EL (cell line): ENCODE measurements at regions not wholly inside any gene's neighbourhood (a gene's known extent, or its start where the extent isn't known, plus 50 kb on each side); places are given as distances from the start of the nearest gene placed in this dataset.

Source experiments
- DNase-seq: peaks from one replicate; pipeline ENCODE4 v3.0.0-alpha.2; 2016

DNA sequence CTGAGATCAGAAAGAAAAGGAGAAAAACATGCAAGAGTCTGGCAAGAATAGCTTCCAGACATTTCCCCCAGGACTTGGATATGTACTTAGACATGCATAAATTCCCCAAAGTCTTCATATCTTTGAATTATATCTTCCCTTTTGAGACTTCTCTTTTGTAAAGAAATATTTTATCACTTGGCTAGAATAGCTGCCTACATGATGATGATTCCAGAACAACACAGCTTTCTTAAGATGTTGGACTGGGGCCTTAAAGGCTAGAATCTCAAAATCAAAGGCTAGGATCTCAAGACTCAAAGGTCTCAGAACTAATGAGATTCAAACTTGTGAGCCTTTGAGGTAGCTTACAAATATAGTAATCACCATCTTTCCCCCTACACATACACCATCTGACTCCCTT, 842.3 kb downstream of the BCL11A start:
- no peak for DNase-seq

DNA sequence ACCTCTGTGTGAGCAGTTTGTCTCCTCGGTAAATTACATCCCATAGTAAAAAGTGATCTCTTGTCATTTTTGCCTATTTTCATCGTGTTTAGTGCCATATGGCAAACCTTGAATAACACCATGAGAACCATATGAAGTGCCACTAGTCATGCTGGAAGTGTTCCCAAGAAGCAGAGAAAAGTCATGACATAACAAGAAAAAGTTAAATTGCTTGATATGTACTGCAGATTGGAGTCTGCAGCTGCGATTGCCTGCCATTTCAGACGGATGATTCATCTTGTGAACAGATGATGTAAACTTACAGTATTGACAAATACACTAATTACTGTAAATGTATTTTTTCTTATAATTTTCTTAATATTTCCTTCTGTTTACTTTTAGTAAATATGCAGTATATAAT, 846.7 kb downstream of the BCL11A start:
- no peak for DNase-seq

DNA sequence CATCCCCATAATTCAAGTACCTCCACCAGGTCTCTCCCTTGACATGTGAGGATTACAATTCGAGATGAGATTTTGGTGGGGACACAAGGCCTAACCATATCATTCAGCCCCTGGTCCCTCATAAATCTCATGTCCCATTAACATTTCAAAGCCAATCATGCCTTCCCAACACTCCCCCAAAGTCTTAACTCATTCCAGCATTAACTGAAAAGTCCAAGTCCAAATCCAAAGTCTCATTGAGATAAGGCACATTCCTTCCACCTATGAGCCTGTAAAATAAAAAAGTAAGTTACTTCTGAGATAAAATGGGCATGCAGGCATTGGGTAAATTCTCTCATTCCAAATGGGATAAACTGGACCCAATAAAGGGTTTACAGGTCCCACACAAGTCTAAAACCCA, 849.7 kb downstream of the BCL11A start:
- no peak for DNase-seq

DNA sequence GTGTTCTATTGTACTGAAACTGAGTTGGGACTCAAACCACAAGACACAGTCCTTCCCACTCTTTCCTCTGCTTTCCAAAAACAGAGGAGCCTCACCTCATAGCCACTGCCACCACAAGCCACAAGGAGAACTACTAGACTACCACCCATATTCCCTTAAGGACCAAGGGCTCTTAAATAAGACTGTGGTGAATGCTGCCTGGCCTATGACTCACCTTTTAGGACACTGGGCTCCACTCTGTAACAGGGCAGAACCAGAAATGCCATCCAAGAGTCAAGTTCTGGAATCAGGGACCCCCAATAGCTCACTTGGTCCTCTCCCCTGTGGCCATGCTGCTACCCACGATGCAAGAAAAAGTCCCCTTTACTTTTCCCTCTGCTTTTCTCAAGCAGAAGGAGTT, 851.4 kb downstream of the BCL11A start:
- no peak for DNase-seq

DNA sequence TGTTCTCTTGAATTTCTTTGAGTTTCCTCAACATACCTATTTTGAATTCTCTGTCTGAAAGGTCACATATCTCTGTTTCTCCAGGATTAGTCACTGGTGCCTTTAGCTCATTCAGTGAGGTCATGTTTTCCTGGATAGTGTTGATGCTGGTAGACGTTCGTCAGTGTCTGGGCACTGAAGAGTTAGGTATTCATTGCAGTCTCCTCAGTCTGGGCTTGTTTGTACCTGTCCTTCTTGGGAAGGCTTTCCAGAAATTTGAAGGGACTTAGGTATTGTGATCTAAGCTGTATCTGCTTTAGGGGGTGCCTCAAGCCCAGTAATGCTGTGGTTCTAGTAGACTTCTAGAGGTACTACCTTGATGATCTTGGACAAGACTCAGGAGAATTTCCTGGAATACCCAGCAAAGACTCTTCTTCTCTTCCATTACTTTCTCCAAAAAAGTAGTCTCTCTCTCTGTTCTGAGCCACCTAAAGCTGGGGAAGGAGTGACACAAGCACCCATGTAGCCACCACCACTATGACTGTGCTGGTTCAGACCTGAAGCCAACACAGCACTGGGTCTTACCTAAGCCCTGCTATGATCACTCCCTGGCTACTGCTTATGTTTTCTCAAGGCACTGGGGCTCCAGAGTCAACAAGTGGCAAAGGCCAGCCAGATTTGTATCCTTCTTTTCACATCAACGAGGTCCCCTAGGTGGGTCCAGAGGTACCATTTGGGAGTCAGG, 852.0 kb downstream of the BCL11A start:
- no peak for DNase-seq

DNA sequence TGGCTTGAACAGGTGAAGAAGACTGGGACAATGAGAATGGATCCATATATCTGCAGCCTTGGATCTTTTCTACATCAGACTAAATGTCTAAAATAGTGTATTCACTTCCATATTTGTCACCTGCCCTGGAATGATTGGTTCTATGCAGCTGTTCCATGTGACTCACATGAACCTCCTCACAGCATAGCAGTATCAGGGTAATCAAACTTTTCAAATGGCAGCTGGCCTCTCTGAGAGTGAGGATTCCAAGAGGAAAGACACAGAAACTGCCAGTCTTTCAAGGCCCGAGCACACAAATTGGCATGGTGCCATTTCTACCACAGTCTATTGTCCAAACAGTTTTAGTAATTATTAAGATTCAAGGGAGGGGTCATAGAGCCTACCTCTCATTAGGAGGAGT, 859.3 kb downstream of the BCL11A start:
- DNase-seq: no peak

DNA sequence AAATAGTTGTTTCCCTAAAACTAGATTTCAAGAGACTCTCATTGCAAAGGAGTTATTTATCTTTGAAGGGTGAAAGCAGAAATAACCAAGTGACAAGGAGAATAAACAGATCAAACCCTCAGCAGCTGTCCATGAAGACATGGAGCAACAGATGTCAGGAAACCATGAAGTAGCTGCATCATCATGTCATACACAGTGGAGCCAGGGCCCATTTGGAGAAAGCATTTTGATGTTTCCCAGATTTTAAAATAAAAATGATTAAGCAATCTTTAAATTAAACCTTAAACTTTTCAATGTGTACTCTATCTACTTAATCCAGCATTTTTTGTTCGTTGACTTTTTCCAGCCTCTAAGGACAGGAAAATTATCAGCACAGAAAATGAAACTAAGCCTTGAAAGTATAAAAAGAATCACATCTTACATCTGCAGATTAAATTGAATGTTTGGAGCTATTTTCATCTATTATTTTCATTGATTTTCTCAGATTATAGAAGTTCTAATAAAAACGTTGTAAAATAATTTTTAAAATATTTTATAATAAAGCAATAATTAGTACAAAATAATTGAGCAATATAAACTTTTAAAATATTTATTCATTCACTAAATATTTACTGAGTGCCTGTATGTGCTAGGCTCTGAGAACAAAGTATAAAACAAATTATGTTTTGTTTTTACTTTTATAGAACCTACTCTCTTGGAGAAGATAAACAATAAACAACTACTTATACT, 860.1 kb downstream of the BCL11A start:
- DNase-seq: no peak

DNA sequence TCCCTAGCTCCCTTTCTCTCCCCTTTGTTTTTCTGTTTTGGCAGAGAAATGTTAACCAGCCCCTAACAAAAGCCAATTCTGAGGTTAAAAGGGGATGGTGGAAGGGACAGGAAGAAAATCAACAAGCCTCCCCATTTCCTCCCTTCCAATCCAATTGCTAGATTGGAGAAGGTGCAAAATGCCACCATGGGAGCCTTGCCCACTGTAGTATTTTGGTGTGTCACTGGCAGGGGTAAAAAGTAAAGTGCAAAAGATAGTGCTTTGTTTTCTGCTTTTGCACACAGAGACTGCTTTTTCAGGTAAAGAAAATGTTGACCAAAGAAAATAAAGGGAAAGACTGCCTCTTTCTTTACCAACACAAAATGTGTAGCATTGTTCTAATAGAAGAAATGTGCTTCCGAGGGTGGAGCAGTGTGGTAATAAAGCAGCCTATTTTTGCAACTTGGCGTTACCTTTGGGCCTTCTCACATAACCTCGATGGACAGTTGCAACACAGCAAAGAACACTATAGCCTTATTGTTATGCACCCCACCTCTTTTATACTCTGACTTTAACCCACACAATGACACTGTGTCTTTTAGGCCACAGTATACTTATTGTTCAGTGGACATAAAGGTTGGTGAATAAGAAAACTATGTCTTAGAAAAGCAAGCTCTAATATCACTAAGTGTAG, 861.8 kb downstream of the BCL11A start:
- DNase-seq: no peak

DNA sequence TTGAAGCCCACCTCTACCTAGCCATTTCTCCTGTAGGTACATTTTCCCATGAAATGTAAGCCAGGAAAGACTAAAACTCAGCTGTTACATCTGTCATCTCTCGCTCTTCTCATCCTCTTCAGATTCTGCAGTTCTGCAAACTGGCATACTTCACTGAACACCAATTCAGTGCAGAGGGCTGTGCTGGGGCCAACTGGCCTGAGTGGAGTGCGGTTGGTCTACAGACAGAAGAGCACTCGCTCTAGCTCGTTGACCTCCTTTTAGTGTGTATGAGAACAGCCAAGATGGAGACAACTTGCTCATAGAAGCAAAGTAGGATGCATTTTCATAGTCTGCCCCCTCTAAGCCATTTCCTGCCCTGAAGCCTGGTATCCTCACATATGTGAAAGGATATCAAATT, 862.6 kb downstream of the BCL11A start:
- no peak for DNase-seq

DNA sequence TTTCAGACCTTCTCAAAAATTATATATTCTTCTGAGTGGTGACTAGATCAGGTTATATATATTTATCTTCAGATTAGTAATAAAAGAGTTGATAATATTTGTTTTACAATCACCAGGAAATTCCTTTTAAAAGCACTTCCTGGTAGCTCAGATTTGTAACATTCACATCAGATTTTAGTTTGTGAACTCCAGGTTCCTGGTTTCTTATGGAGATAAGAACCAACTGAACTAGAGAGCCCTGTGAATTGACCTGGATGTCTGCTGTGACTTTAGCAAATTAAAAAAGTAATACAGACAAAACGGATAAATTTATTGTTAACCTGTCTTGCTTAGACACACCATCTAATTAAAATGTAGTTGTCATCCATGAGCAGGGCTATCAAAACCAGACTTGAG, 868.7 kb downstream of the BCL11A start:
- DNase-seq: no peak

DNA sequence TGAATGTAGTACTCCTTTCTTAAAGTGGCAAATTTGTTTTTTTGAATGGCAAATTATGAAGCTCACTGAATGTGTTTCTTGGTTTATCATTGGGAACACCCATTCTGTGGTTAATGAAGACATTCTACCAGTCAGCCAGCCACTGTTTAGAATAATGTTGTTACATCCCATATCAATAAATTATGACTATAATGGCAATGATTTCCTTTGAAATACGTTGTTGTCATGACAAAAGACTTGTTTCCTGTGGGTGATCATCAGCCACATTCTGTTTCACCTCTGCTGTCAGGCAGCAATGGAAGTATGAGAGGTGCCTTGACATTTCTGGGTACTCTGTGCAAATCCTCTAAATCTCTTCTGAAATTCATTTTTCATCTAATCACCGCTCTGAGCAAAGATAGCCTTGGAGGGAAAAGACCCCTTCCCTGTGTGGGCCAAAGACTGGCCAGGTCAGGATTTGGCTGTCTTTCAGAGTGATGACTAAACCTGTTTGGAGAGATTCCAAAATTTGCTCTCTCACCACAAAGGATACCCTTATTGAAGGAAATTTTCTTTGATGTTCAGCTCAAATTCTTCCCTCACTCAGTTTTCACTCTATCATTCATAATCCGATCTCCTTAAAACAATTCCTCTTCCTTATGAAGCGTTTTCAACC, 869.2 kb downstream of the BCL11A start:
- DNase-seq: no peak

DNA sequence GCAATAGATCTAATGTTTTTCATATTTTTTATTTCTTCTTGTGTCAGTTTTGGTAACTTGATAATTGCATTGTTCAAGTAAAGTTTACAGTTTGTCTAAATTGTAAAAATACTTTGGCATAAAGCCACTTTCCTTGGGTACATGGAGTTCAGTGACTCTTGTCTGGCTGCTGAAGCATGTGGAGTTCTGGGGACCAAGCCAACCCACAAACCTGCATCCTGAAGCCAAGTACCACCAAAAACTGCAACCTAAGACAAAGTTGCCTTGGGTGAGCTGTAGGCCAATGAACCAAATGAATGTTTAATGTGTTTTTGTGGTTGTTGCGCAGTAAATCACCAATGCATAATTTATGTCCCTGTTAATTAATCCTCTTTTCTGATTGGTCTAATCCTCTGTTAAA, 872.6 kb downstream of the BCL11A start:
- DNase-seq: no peak

DNA sequence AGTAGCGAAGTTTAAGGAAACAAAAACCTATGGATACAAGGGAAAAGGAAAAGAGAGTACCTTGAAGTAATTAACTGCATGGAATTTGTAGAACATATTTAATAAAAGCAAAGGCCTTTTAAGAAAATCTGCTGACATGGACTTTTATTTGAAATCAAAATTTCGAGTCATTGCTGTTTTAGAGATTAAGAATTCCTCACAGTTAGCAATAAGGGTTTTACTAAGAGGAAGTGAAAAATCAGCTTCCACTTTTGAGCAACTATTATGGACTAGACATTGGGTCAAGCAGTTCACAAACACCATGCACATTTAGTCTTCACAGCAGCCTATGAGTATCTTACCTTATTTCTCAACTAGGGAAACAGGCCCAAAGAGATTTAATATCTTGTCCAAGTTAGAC, 876.3 kb downstream of the BCL11A start:
- DNase-seq: no peak

DNA sequence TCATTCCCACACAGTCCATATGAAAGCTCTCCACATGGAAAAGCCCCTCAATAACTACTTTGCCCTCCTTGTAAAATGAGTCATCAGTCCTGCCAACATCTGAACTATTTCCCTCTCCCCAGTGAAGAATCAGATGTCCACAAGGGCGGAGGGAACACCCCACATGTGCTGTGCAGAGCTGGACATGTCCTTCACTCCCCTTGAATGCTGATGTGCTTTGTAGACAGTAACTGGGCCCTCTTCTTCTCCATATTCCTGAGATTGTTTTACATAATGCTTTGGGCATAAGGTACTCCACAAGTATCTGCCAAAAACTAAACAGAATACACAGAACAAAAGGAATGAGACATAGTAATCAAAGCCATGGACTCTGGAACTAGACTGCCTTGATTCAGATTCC, 879.4 kb downstream of the BCL11A start:
- DNase-seq: no peak

DNA sequence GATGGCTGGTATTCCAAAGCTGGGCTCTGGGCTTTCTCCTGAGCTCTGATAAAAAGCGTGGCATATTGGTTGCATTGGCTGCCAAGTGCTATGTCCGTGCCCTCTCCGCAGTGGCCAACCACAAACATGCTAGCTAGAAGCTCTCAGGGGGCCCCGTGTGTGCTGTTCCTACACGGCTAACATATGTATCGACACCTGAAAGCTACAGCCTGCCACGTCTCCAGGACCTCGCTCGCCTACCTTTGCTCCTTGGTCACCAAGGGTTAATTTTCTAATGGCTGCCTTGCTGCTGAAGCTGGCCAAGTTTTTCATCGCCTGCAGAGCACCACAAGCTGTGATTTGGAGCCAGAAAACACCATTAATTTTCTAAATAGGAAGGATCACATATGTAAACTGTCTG, 888.4 kb downstream of the BCL11A start:
- DNase-seq: no peak

DNA sequence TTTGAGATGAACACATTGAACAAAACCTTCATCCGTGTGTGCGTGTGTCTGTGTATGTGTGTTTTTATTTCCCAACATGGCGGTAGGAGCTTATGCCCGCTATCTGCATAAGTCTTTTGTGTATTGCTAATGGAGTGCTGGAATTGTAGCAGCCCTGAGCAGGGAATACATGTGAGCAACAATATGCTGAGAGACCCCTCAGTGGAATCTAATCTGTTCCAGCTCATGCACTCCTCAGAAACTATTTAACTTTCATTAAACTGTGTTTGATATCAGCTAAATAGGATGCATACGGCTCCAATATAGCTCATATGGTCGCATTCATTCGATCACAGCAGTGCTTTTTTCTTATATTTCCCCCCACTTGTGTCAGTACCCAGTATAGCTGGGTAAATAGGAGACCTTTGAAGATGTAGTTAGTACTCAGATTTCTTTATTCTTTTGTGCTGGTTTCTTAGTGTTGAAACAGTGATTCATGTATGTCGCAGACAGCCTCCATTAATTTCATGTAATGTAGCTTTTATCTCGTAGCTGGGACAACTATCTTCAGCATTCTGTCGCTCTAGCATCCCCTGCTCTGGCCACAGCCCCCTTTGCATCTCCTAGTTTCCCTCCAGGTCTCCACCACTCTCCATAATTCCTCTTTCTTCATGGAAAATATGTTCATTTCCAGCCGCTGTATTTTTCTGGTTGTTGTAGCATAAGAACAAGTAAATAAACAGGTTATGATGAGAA, 891.2 kb downstream of the BCL11A start:
- no peak for DNase-seq

DNA sequence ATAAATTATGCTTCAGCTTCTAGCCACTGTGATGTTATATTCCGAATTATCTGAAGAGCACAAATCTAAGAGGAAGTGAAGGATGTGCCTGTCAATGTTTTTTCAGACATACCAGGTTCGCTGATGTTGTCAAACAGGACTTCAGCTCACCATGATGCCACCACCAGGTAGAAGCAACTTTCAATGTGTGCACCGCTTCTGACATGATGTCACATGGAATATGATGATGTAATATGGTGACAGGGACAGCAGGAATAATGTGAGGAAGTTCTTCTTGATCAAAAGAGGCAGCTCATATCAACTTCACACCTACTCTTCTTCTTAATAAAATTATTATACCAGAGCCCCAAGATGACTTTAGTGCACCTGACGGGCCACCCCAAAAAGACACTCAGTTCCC, 893.2 kb downstream of the BCL11A start:
- no peak for DNase-seq

DNA sequence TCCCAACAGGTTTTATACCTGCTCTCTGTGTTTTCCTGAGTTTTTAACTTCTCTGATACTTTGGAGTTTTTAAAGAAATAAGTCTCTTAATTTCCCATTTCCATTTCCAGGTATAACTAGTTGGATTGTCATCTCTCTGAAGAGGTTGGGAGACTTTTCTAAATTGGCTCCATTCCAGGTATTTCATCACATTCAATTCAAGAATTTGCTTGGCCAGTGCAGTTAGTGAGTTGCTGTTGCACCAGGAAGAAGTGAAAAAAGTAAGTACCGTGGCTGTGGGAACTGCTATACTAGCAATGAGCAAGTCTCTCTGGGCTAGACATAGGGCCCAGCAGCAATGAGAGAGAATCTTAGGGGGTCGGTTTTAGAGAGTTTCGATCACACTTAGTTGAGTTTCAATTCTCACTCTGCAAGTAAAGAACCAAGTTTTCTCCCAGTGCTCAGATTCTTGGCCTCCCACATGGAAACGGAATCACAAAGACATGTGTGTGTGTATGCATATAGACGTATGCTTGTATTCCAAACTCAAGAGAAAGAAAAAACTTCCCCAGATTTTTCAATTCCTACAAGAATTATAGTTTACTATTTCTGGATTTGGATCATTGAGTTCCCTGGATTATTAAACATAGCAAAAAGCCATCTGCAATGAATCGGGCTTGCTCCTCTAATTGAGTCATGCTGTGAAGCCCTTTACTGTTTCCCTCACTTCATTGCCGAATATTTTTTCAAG, 894.4 kb downstream of the BCL11A start:
- DNase-seq: no peak

DNA sequence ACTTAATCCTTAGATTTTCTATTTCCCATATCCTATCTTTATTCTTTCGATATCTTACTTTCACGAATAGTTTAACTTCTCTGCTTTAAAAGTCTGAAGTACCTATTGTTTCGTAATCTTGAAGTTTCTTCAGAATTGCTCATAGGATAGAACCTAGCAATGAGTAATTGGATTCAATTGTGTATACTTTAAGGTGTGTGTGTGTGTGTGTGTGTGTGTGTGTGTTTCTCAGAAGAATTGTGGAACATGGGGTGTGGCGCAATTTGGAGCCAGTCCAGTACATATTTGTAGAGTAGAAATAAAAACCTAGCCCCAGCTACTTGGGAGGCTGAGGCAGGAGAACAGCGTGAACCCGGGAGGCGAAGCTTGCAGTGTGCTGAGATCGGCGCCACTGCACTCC, 897.6 kb downstream of the BCL11A start:
- no peak for DNase-seq

DNA sequence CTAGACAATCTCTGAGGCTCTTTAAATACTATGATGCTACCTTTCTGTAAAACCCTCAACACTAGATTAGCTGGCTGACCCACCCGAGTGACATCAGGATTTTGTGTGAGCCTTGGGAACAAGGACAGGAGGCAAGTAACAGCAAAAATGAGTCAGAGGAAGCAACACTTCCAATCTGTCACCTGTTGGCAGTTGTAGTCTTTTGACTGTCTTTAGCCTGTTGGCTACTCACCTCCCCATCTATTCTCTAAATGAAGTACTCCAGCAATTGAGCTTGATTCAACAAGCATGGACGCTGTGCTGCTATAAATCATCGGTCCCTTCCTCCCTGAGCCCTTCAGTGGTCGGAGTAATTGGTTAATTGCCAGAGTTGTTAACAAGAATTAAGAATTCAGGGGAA, 898.7 kb downstream of the BCL11A start:
- DNase-seq: no peak

DNA sequence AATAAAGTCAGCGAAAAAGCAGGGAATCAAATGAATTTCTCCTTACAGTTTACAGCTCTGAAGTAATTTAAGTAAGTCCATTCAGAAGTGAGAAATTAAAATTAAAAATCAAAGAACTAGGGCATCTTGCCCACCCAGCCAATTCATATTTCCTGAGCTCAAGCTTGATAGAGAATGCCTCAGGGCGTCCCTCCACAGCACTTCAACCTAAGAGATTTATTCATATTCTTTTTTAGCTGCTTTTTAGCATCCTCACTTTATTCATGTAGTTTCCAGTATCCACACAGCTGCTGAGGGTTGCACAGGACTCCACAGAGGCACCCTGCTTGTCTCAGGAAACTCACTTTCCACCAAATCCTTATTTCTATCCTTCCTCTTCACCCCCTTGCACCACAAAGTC, 900.3 kb downstream of the BCL11A start:
- no peak for DNase-seq

DNA sequence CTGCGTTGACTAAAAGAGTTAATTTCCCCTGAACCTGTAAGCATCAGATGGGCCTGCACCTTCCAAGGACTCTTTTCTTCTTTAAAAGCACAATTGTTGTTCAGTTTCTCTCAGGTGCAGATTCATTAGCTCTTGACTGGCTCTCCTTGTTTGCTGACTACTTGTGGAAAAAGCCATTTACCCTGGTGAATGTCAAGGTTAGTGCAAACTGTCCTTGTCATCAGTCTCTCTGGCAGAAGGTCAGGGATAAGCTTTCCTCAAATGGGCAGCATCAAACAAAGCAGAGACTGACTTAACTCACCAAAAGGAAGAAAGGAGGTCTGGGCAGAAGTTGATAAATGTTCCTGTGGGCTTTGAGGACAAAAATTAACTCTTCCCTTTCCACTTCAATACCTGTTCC, 922.7 kb downstream of the BCL11A start:
- no peak for DNase-seq
